MM.1S (cell line): ENCODE measurements at regions not wholly inside any gene's neighbourhood (a gene's known extent, or its start where the extent isn't known, plus 50 kb on each side); places are given as distances from the start of the nearest gene placed in this dataset.
"Not testable (repeated sequence)": the region's sequence is repeated elsewhere in the genome, so short reads cannot be mapped to it uniquely, and the experiment has no call there.

Experiments
- DNase-seq: peaks from one replicate; pipeline ENCODE4 v3.0.0-alpha.2; 2015
- H2AFZ ChIP-seq: fragments of 300-600 bp; sonication (generic); 2 replicates; pipeline ENCODE4 v1.6.0; 2016; ENCODE audit warnings: antibody characterized with exemption, low read length
- H3F3A ChIP-seq: fragments of 300-600 bp; sonication (generic); 2 replicates; pipeline ENCODE4 v1.6.1; 2016; ENCODE audit warnings: mild to moderate bottlenecking, antibody characterized with exemption, low read length, moderate library complexity, mixed read lengths; ENCODE audit not compliant: insufficient read depth
- H3K27ac ChIP-seq: fragments of 300-600 bp; sonication (generic); 2 replicates; pipeline ENCODE4 v1.5.1; 2016; ENCODE audit warnings: mild to moderate bottlenecking, low read length
- H3K27me3 ChIP-seq: fragments of 300-600 bp; sonication (generic); replicated peaks from 2 replicates; pipeline ENCODE4 v1.6.0; 2016; ENCODE audit warnings: low read length; ENCODE audit not compliant: insufficient read depth
- H3K36me3 ChIP-seq: fragments of 300-600 bp; sonication (generic); replicated peaks from 2 replicates; pipeline ENCODE4 v1.6.1; 2016; ENCODE audit warnings: mild to moderate bottlenecking, low read length, mixed read lengths; ENCODE audit not compliant: insufficient read depth
- H3K4me1 ChIP-seq: fragments of 300-600 bp; sonication (generic); 2 replicates; pipeline ENCODE4 v1.6.1; 2016; ENCODE audit warnings: low read length, mixed read lengths
- H3K4me2 ChIP-seq: fragments of 300-600 bp; sonication (generic); 2 replicates; pipeline ENCODE4 v1.6.0; 2016; ENCODE audit warnings: low read depth, low read length
- H3K4me3 ChIP-seq: fragments of 300-600 bp; sonication (generic); 2 replicates; pipeline ENCODE4 v1.5.1; 2016; ENCODE audit warnings: low read length, mixed read lengths
- H3K79me2 ChIP-seq: fragments of 300-600 bp; sonication (generic); 2 replicates; pipeline ENCODE4 v1.6.1; 2016; ENCODE audit warnings: mixed run types, low read length, mixed read lengths
- H3K9ac ChIP-seq: fragments of 300-600 bp; sonication (generic); 2 replicates; pipeline ENCODE4 v1.6.1; 2016; ENCODE audit warnings: low read length, mixed read lengths
- H3K9me2 ChIP-seq: fragments of 300-600 bp; sonication (generic); replicated peaks from 2 replicates; pipeline ENCODE4 v1.6.1; 2016; ENCODE audit warnings: mild to moderate bottlenecking, low read length, mixed read lengths; ENCODE audit not compliant: insufficient read depth
- H3K9me3 ChIP-seq: fragments of 300-600 bp; sonication (generic); replicated peaks from 2 replicates; pipeline ENCODE4 v1.6.1; 2016; ENCODE audit warnings: mild to moderate bottlenecking, low read length, mixed read lengths; ENCODE audit not compliant: insufficient read depth
- H4K20me1 ChIP-seq: fragments of 300-600 bp; sonication (generic); 2 replicates; pipeline ENCODE4 v1.6.1; 2016; ENCODE audit warnings: mild to moderate bottlenecking, low read length, moderate library complexity, mixed read lengths; ENCODE audit not compliant: insufficient read depth
- EZH2 ChIP-seq: fragments of 300-600 bp; sonication (generic); optimal IDR thresholded peaks from 2 replicates; pipeline ENCODE3; 2017; ENCODE audit warnings: low read depth, mild to moderate bottlenecking, antibody characterized with exemption, low read length, mixed read lengths
- EZH2phosphoT487 ChIP-seq: fragments of 300-600 bp; sonication (generic); IDR thresholded peaks from 2 replicates; pipeline ENCODE4 v1.6.1; 2018; ENCODE audit warnings: antibody characterized with exemption, low read length
- TF ChIP-seq, protein P1 (sequence below): fragments of 300-600 bp; sonication (generic); IDR thresholded peaks from 2 replicates; pipeline ENCODE4 v1.5.1; 2016; ENCODE audit warnings: antibody characterized with exemption, low read length, mixed read lengths

DNA sequence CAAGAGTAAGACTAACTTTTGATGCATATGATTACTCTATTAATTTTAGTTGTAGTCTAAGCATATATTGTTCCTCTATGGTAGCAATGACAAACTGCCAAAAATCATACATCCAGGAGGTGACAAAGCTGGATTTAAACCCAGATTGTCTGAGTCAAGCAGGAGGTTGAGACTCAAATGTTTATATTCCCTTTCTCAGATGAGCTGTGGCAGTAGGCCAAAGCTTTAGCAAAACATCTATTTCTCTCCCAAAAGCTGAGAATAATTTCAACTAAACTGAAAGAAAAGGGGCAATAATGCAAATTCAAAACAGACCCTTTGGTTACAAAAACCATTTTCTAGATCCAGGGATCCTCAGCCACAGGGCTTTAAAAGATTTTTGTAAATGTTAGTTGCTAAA, 173.6 kb downstream of the SEC23A start:
- TF ChIP-seq EZH2phosphoT487 (no peak), EZH2 (no peak)
- TF ChIP-seq, protein P1, sequence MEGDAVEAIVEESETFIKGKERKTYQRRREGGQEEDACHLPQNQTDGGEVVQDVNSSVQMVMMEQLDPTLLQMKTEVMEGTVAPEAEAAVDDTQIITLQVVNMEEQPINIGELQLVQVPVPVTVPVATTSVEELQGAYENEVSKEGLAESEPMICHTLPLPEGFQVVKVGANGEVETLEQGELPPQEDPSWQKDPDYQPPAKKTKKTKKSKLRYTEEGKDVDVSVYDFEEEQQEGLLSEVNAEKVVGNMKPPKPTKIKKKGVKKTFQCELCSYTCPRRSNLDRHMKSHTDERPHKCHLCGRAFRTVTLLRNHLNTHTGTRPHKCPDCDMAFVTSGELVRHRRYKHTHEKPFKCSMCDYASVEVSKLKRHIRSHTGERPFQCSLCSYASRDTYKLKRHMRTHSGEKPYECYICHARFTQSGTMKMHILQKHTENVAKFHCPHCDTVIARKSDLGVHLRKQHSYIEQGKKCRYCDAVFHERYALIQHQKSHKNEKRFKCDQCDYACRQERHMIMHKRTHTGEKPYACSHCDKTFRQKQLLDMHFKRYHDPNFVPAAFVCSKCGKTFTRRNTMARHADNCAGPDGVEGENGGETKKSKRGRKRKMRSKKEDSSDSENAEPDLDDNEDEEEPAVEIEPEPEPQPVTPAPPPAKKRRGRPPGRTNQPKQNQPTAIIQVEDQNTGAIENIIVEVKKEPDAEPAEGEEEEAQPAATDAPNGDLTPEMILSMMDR: no peak
- Histone ChIP-seq H3K9me3 (no peaks in the 10 kb centered on the region), H3K9ac (no peak overlapping the region), H2AFZ (no peak overlapping the region), H3F3A (no peaks in the 10 kb centered on the region), H3K27ac (no peak overlapping the region), H3K4me3 (no peak overlapping the region), H3K4me2 (no peak overlapping the region), H3K36me3 (no peaks in the 10 kb centered on the region), H3K9me2 (no peaks in the 10 kb centered on the region), H3K27me3 (no peaks in the 10 kb centered on the region), H4K20me1 (no peaks in the 10 kb centered on the region), H3K4me1 (no peaks in the 10 kb centered on the region), H3K79me2 (no peaks in the 10 kb centered on the region)
- DNase-seq: no peak

DNA sequence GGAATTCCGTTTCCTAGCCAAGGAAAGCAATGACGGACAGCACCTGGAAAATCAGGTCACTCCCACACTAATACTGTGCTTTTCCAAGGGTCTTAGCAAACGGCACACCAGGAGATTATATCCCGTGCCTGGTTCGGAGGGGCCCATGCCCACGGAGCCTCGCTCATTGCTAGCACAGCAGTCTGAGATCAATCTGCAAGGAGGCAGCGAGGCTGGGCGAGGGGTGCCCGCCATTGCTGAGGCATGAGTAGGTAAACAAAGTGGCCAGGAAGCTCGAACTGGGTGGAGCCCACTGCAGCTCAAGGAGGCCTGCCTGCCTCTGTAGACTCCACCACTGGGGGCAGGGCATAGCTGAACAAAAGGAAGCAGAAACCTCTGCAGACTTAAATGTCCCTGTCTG, 181.1 kb downstream of the SEC23A start:
- H2AFZ ChIP-seq, H3K4me3 ChIP-seq, H3K9ac ChIP-seq, H3F3A ChIP-seq, DNase-seq, H3K79me2 ChIP-seq, H3K4me1 ChIP-seq, H3K27me3 ChIP-seq, H4K20me1 ChIP-seq, H3K36me3 ChIP-seq, H3K27ac ChIP-seq, H3K9me2 ChIP-seq, H3K4me2 ChIP-seq, H3K9me3 ChIP-seq: not testable (repeated sequence)

DNA sequence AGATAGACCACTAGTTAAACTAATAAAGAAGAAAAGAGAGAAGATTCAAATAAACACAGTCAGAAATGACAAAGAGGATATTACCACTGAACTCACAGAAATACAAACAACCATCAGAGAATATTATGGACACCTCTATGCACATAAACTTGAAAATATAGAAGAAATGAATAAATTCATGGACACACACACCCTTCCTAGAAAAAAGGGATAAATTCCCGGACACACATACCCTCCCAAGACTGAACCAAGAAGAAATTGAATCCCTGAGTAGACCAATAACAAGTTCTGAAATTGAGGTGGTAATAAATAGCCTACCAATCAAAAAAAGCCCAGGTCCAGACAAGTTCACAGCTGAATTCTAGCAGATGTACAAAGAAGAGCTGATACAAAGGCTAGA, 187.9 kb downstream of the SEC23A start:
- H3K9me3 ChIP-seq: no peaks in the 10 kb centered on the region
- H3K4me1 ChIP-seq: no peaks in the 10 kb centered on the region
- H3F3A ChIP-seq: no peaks in the 10 kb centered on the region
- H3K4me2 ChIP-seq: no peak overlapping the region
- DNase-seq: no peak
- H2AFZ ChIP-seq: no peak overlapping the region
- H3K9me2 ChIP-seq: no peaks in the 10 kb centered on the region
- H3K79me2 ChIP-seq: no peaks in the 10 kb centered on the region
- H3K36me3 ChIP-seq: no peaks in the 10 kb centered on the region
- H3K4me3 ChIP-seq: no peak overlapping the region
- no peaks in the 10 kb centered on the region for H4K20me1 ChIP-seq
- TF ChIP-seq EZH2: no peak
- TF ChIP-seq, protein P1: no peak
- TF ChIP-seq EZH2phosphoT487: no peak
- no peak overlapping the region for H3K27ac ChIP-seq
- H3K9ac ChIP-seq: no peak overlapping the region
- H3K27me3 ChIP-seq: no peaks in the 10 kb centered on the region

DNA sequence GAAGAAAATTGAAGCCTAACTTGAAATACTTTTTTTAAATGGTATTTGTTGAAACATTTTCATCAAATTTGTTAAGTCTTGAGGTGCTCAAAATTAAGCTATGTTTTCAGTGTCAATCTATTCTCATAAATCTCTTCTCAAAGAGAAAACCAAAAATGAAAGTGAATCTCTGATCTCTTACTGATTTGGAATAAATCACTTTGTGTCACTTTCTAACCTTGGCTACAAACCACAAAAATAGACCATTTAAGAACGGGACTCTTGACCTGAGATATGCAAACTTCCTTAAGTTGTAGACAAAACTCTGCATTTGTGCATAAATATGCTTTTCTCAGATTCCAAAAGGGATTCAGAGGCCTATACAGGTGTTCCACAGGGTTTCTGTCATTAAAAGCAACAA, 192.9 kb downstream of the SEC23A start:
- Histone ChIP-seq H3K36me3 (no peaks in the 10 kb centered on the region), H3F3A (no peaks in the 10 kb centered on the region), H3K9me3 (no peaks in the 10 kb centered on the region), H3K79me2 (no peaks in the 10 kb centered on the region), H3K27me3 (no peaks in the 10 kb centered on the region), H4K20me1 (no peaks in the 10 kb centered on the region), H3K4me2 (no peak overlapping the region), H3K9ac (no peak overlapping the region), H3K27ac (no peak overlapping the region), H3K4me3 (no peak overlapping the region), H2AFZ (no peak overlapping the region), H3K9me2 (no peaks in the 10 kb centered on the region), H3K4me1 (no peaks in the 10 kb centered on the region)
- TF ChIP-seq, protein P1: no peak
- TF ChIP-seq EZH2 (no peak), EZH2phosphoT487 (no peak)
- DNase-seq: no peak
